B cell (primary cell): ENCODE measurements at regions not wholly inside any gene's neighbourhood (a gene's known extent, or its start where the extent isn't known, plus 50 kb on each side); places are given as distances from the start of the nearest gene placed in this dataset.

Experiments used
- ATAC-seq: fragments of 200-7000 bp; cut with Tn5 transposase; one replicate; pipeline ENCODE4 v1.10.0; 2021; ENCODE audit warnings: low read depth, mild to moderate bottlenecking, moderate number of reproducible peaks, moderate library complexity
- CTCF ChIA-PET: fragments of 350-600 bp; sonication (Branson Sonifier 250); formaldehyde crosslinking; loops from one replicate; lab custom pipeline; 2021; ENCODE audit warnings: antibody characterized with exemption, inconsistent platforms; lab: Charles Lee
- POLR2A ChIA-PET: fragments of 350-600 bp; sonication (Branson Sonifier 250); formaldehyde crosslinking; loops from one replicate; lab custom pipeline; 2021; ENCODE audit warnings: antibody characterized with exemption; lab: Charles Lee
- DNase-seq: peaks from one replicate; pipeline ENCODE4 v3.0.0; 2013
- H2AFZ ChIP-seq: 2 replicates; pipeline ENCODE4 v1.6.1; 2012; ENCODE audit warnings: mild to moderate bottlenecking, low read depth, low read length; ENCODE audit not compliant: insufficient read depth, poor library complexity, severe bottlenecking
- H3K27ac ChIP-seq, 2 donors: 1 replicate in 1 of 2; 2 replicates in 1 of 2; pipeline ENCODE4 v1.5.1; 2012 to 2013; ENCODE audit warnings: low read length in 2 of 2, mild to moderate bottlenecking in 2 of 2, moderate library complexity in 1 of 2
- H3K27me3 ChIP-seq, 4 experiments: fragments of 200-600 bp in 1 of 4; sonication (generic) in 1 of 4; replicated peaks in 1 of 4; 1 replicate in 2 of 4; 2 replicates in 2 of 4; pipeline versions ENCODE4 v1.6.1 to v1.7.0; 2013 to 2016; ENCODE audit warnings: low read length in 3 of 4, mild to moderate bottlenecking in 2 of 4, mixed read lengths in 1 of 4, moderate library complexity in 1 of 4; ENCODE audit not compliant: insufficient read depth in 4 of 4, control insufficient read depth in 3 of 4; ENCODE audit errors: control extremely low read depth in 1 of 4
- H3K36me3 ChIP-seq, 2 experiments: replicated peaks in 1 of 2; 1 replicate in 1 of 2; 2 replicates in 1 of 2; pipeline versions ENCODE4 v1.6.1 to v1.7.1; 2013; ENCODE audit warnings: low read length in 1 of 2; ENCODE audit not compliant: insufficient read depth in 2 of 2, control insufficient read depth in 1 of 2; ENCODE audit errors: control extremely low read depth in 1 of 2, extremely low read depth in 1 of 2
- H3K4me1 ChIP-seq, 2 donors: fragments of 200-600 bp in 1 of 2; sonication (generic) in 1 of 2; 1 replicate in 1 of 2; 2 replicates in 1 of 2; pipeline versions ENCODE4 v1.5.1 to v1.6.1; 2013 to 2017; ENCODE audit warnings: low read length in 2 of 2; ENCODE audit not compliant: control insufficient read depth in 2 of 2, insufficient read depth in 2 of 2
- H3K4me2 ChIP-seq: replicated peaks from 2 replicates; pipeline ENCODE3; 2012; ENCODE audit warnings: mild to moderate bottlenecking, low read depth, low read length; ENCODE audit not compliant: poor library complexity, severe bottlenecking
- H3K4me3 ChIP-seq, 5 experiments: fragments of 200-600 bp in 1 of 5; sonication (generic) in 1 of 5; 1 replicate in 3 of 5; 2 replicates in 2 of 5; pipeline versions ENCODE4 v1.5.1 to v1.7.0; 2011 to 2016; ENCODE audit warnings: low read length in 4 of 5, mild to moderate bottlenecking in 4 of 5, low read depth in 2 of 5, control low read depth in 1 of 5, moderate library complexity in 1 of 5; ENCODE audit not compliant: insufficient read depth in 1 of 5; ENCODE audit errors: control extremely low read depth in 1 of 5, extremely low read depth in 1 of 5
- H3K79me2 ChIP-seq: fragments of 200-600 bp; sonication (generic); one replicate; pipeline ENCODE4 v1.6.0; 2016; ENCODE audit warnings: low read length; ENCODE audit not compliant: control insufficient read depth, insufficient read depth
- H3K9ac ChIP-seq: fragments of 200-600 bp; sonication (generic); 2 replicates; pipeline ENCODE4 v1.6.1; 2017; ENCODE audit warnings: mild to moderate bottlenecking, low read length, moderate library complexity
- H3K9me3 ChIP-seq, 3 donors: one replicate each; pipeline versions ENCODE4 v1.6.1 to v1.7.1; 2013; ENCODE audit warnings: low read length in 2 of 3; ENCODE audit not compliant: control insufficient read depth in 2 of 3, insufficient read depth in 1 of 3; ENCODE audit errors: control extremely low read depth in 1 of 3
- H4K20me1 ChIP-seq: 2 replicates; pipeline ENCODE4 v1.6.0; 2012; ENCODE audit warnings: mild to moderate bottlenecking, low read length; ENCODE audit not compliant: insufficient read depth, control insufficient read depth, poor library complexity, severe bottlenecking
- H3K27ac Mint-ChIP-seq: one replicate; pipeline ENCODE4 v1.8.0; 2021; ENCODE audit warnings: mixed read lengths
- H3K27me3 Mint-ChIP-seq: one replicate; pipeline ENCODE4 v1.8.0; 2021; ENCODE audit warnings: mixed read lengths
- H3K4me1 Mint-ChIP-seq: one replicate; pipeline ENCODE4 v1.8.0; 2021; ENCODE audit warnings: mixed read lengths
- H3K4me3 Mint-ChIP-seq: one replicate; pipeline ENCODE4 v1.8.0; 2021; ENCODE audit warnings: mixed read lengths
- H3K9me3 Mint-ChIP-seq: one replicate; pipeline ENCODE4 v1.8.0; 2022; ENCODE audit warnings: mixed read lengths; ENCODE audit not compliant: insufficient read depth
- CTCF ChIP-seq: fragments of 200-600 bp; IDR thresholded peaks from one replicate; pipeline ENCODE4 v1.8.0; 2022; ENCODE audit warnings: antibody characterized with exemption, mild to moderate bottlenecking
- EZH2 ChIP-seq: IDR thresholded peaks from 2 replicates; pipeline ENCODE4 v1.6.1; 2012; ENCODE audit warnings: borderline replicate concordance, low read depth, mild to moderate bottlenecking, moderate library complexity, low read length; ENCODE audit not compliant: insufficient read depth, poor library complexity, severe bottlenecking
- WGBS: methylation state at CpG from one replicate; pipeline ENCODE4 v1.1.5; 2013; ENCODE audit warnings: missing lambda C conversion rate; ENCODE audit not compliant: insufficient coverage; 5-methylcytosine and 5-hydroxymethylcytosine counted together
- intact Hi-C: fragments of 100-400 bp; cut with micrococcal nuclease; formaldehyde crosslinking; loops from one replicate; pipeline ENCODE4 v1.10.0; 2022

DNA sequence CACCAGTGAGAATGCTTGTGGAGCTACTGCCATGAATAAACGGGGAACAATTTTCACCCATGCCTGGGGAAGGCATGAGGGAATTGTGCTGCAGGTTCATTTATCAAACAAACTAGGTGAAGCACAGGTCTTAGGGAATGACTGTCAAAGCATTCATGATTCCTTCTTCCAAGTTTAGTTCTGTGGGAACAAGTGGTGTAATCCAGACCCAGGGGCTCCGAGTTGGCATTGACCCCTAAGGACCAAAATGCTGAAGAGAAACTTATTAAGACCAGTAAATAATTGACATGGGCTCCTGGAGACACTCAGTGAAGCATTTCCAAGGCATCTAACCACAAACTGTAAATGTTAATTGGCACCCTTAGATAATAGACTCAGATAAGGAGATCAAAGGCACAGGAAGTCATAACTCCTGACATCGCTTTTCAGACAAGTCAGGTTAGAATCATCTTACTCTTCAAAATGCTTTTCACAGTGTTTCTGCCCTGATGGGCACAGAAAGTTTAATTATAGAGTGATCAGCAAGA lies 96.9 kb downstream of the SPP2 start:
- DNase-seq (no peak), ATAC-seq (no peak)
- ChIA-PET POLR2A (no interaction called here), CTCF (interaction anchor here (0.7 to 2.5 kb wide), 2 partner anchors 12 to 355 kb away, joined by 3 to 9 read pairs; no protein-coding TSS in a partner anchor)
- Histone ChIP-seq H3K79me2 (no peaks in the 10 kb centered on the region), H4K20me1 (no peaks in the 10 kb centered on the region), H3K36me3 (no peaks in the 10 kb centered on the region), H2AFZ (no peak overlapping the region), H3K4me3 (no peak overlapping the region), H3K9ac (no peak overlapping the region), H3K4me2 (no peak overlapping the region), H3K9me3 (no peaks in the 10 kb centered on the region), H3K27me3 (peaks cover 0 to 16% (median 6%) of the 10 kb centered on the region in 4 experiments), H3K4me1 (peaks cover 5 to 8% of the 10 kb centered on the region in 2 donors), H3K27ac (no peak overlapping the region)
- WGBS, result 92% methylated on average over 2 of the region's 3 CpGs
- no peak overlapping the region for H3K4me3 Mint-ChIP-seq
- H3K9me3 Mint-ChIP-seq, result no peaks in the 10 kb centered on the region
- H3K27ac Mint-ChIP-seq, result peak overlapping the region; percentile 4
- intact Hi-C loops, result no loop called here
- H3K4me1 Mint-ChIP-seq, result peaks cover 8% of the 10 kb centered on the region
- TF ChIP-seq EZH2 (no peak), CTCF (no peak)
- H3K27me3 Mint-ChIP-seq, result peaks cover 26% of the 10 kb centered on the region

DNA sequence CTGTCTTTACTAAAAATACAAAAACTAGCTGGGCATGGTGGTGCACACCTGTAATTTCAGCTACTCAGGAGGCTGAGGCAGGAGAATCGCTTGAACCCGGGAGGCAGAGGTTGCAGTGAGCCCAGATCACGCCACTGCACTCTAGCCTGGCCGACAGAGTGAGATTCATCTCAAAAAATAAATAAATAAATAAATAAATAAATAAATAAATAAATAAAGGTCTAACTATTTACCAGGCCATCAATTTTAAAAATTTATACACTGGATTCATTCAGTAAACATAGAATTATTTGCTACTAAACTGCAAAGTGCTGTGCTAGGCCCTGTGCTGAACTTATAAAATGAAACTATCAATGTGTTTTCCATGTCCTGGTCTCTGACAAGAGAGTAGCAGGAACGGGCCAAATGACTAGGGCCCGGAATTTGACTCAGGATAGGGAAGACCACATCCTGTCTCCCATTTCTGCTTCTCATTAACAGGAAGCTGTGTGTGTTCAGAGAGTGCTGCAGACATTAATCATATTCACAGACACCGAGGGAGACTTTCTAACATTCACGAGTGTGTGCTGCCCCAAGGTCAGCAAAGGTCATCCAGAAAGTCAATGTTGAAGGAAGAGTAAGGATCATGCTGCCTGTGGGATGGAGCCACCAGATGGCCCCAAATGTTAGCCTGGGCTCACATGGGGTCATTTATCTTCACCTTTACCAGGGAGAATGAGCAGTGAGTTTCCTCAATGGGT lies 95.8 kb downstream of the SPP2 start:
- Mint-ChIP-seq H3K9me3 (no peaks in the 10 kb centered on the region), H3K27ac (no peak overlapping the region), H3K4me3 (no peak overlapping the region), H3K4me1 (peaks cover 8% of the 10 kb centered on the region), H3K27me3 (peaks cover 30% of the 10 kb centered on the region)
- Histone ChIP-seq H3K9me3 (no peaks in the 10 kb centered on the region), H3K36me3 (no peaks in the 10 kb centered on the region), H3K27me3 (peaks cover 0 to 16% (median 3%) of the 10 kb centered on the region in 4 experiments), H3K4me3 (no peak overlapping the region), H3K79me2 (no peaks in the 10 kb centered on the region), H4K20me1 (no peaks in the 10 kb centered on the region), H3K27ac (no peak overlapping the region), H3K9ac (no peak overlapping the region), H3K4me1 (peaks cover 5 to 8% of the 10 kb centered on the region in 2 donors), H2AFZ (no peak overlapping the region), H3K4me2 (no peak overlapping the region)
- 0% methylated on average over 1 of the region's 8 CpGs for WGBS
- ATAC-seq (no peak), DNase-seq (no peak)
- ChIA-PET CTCF (interaction anchor here (0.6 to 2.5 kb wide), 4 partner anchors 11 to 356 kb away, joined by 3 to 9 read pairs (median 4); no protein-coding TSS in a partner anchor), POLR2A (no interaction called here)
- intact Hi-C loops, result no loop called here
- TF ChIP-seq CTCF (no peak), EZH2 (no peak)
